ENCODE measurements at regions not wholly inside any gene's neighbourhood (a gene's known extent, or its start where the extent isn't known, plus 50 kb on each side); places are given as distances from the start of the nearest gene placed in this dataset.

DNA sequence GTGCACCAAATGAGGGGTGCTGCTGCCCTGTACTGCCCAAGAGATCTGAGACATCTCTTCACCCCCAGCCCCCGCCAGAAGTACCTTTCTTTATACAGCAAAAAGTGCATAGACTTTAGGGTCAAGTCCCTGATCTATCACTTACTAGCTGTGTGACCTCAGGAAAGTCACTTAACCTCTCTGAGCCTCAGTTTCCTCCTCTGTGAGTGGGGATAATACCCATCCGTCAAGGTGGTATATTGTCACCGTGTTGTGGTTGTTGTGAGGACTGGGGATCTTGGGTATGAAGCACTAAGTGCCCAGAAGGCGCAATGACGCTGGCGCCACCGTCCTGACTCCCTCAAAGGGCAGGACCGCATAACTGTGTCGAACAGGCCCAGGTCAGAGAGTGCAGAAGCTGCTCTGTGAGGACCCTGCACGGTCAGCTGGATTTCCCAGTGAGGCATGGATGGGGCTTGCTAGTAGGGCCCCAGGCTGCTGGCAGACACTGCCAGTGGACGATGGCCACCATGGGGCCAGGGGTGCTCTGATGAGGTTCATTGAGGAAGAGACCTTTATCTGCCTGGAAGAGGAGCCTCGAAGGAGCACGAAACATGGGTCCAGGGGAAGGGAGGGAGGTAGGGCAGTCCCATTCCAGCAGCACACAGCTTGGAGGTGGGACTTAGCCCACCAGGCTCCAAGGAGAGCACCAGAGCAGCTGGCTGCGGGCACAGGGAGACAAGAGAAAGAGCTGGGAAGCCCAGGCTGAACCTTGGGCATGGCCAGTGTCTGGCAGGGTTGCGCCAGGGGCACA, 61.8 kb upstream of the LAPTM4A start:
- TF ChIP-seq RAD21 (IDR thresholded peaks at IDR 0.05; ENCODE audit: low read depth), result no peak
- TF ChIP-seq YY1 (IDR thresholded peaks at IDR 0.05; ENCODE audit: low read depth), result no peak
- TF ChIP-seq USF1 (IDR thresholded peaks at IDR 0.05), result no peak
- TF ChIP-seq TEAD4 (IDR thresholded peaks at IDR 0.05), result no peak

Data from Ishikawa (cell line).